ENCODE measurements at regions not wholly inside any gene's neighbourhood (a gene's known extent, or its start where the extent isn't known, plus 50 kb on each side); places are given as distances from the start of the nearest gene placed in this dataset.

- Histone ChIP-seq H2BK20ac (ENCODE audit: low read depth, low read length) (no peak overlapping the region), H3K14ac (replicated peaks; ENCODE audit: low read depth, low read length) (no peak overlapping the region), H3K18ac (ENCODE audit: low read depth, low read length) (no peak overlapping the region), H3K27ac (ENCODE audit: insufficient read depth, low read length) (no peak overlapping the region), H4K8ac (ENCODE audit: low read depth in 2 of 2, low read length in 2 of 2) (no peak overlapping the region), H3K23ac (ENCODE audit: low read depth, low read length) (no peak overlapping the region), H3K4me2 (ENCODE audit: low read depth, low read length) (no peak overlapping the region), H4K5ac (ENCODE audit: low read depth, low read length) (no peak overlapping the region), H3K9me3 (ENCODE audit: control insufficient read depth, insufficient read depth, low read length) (peaks cover 6% of the 10 kb centered on the region), H3K4me1 (ENCODE audit: control insufficient read depth, insufficient read depth, low read length) (no peaks in the 10 kb centered on the region), H2AFZ (replicated peaks; ENCODE audit: low read length, poor library complexity) (no peak overlapping the region), H2AK9ac (replicated peaks; ENCODE audit: low read depth, low read length, poor library complexity) (no peak overlapping the region), H3K9me1 (ENCODE audit: insufficient read depth, low read length) (no peaks in the 10 kb centered on the region), H2BK120ac (ENCODE audit: low read depth, low read length) (no peak overlapping the region), H3K4ac (ENCODE audit: low read depth, low read length) (no peak overlapping the region), H2BK5ac (ENCODE audit: low read depth, low read length, poor library complexity, severe bottlenecking) (no peak overlapping the region), H3K9ac (ENCODE audit: low read depth, low read length) (no peak overlapping the region), H3K36me3 (ENCODE audit: control insufficient read depth, insufficient read depth, low read length) (no peaks in the 10 kb centered on the region), H3K27me3 (ENCODE audit: control insufficient read depth, insufficient read depth, low read length) (no peaks in the 10 kb centered on the region), H3K79me1 (ENCODE audit: low read depth in 1 of 2, low read length in 2 of 2) (no peaks in the 10 kb centered on the region), H3K4me3 (ENCODE audit: insufficient read depth, low read depth, low read length) (no peak overlapping the region), H2BK15ac (ENCODE audit: low read depth, low read length) (no peak overlapping the region), H3K56ac (ENCODE audit: extremely low read depth, insufficient read depth, low read length) (no peak overlapping the region), H4K20me1 (ENCODE audit: insufficient read depth, low read length) (no peaks in the 10 kb centered on the region), H2AK5ac (ENCODE audit: low read depth, low read length) (no peak overlapping the region), H4K91ac (ENCODE audit: insufficient read depth, low read depth, low read length) (no peak overlapping the region)
- ATAC-seq (ENCODE audit: low read depth), result no peak
- intact Hi-C loops (cut with micrococcal nuclease), result no loop called here
- ChIA-PET CTCF (interaction anchor here (0.6 kb wide), 1 partner anchor 600 kb away, joined by 4 read pairs; no protein-coding TSS in a partner anchor), POLR2A (ENCODE audit: unreplicated experiment) (no interaction called here)
- DNase-seq, result no peak
- no TSS peak for BruUV-seq (replicated peaks)
- WGBS, 2 experiments (ENCODE audit: extremely low coverage in 2 of 2, insufficient read length in 1 of 2), result no CpG with 5 or more reads among the region's 1 CpG
- in situ Hi-C loops (cut with MboI; ENCODE audit: low sequenced_read_pairs), result no loop called here
- TF ChIP-seq RFX5 (IDR thresholded peaks at IDR 0.05; ENCODE audit: low read depth, low read length) (no peak), NFE2L2 (IDR thresholded peaks at IDR 0.05; ENCODE audit: low read depth, low read length) (no peak), CTCF (conservative IDR thresholded peaks at IDR 0.05; ENCODE audit: low read depth, low read length) (no peak), ELK1 (IDR thresholded peaks at IDR 0.05; ENCODE audit: borderline replicate concordance, low read depth, low read length) (no peak), MXI1 (IDR thresholded peaks at IDR 0.05; ENCODE audit: borderline replicate concordance, low read depth, low read length) (no peak), MAFK (IDR thresholded peaks at IDR 0.05; ENCODE audit: low read depth, low read length) (no peak), RCOR1 (IDR thresholded peaks at IDR 0.05; ENCODE audit: insufficient replicate concordance, low read length) (no peak), RAD21 (IDR thresholded peaks at IDR 0.05; ENCODE audit: low read length) (no peak), FOS (IDR thresholded peaks at IDR 0.05; ENCODE audit: low read depth, low read length) (no peak), MAZ (IDR thresholded peaks at IDR 0.05; ENCODE audit: borderline replicate concordance, low read depth, low read length) (no peak), SMC3 (IDR thresholded peaks at IDR 0.05; ENCODE audit: low read depth, low read length) (no peak), POLR2A (IDR thresholded peaks at IDR 0.05; ENCODE audit: low read depth, low read length) (no peak)
- dilution Hi-C loops (cut with HindIII; ENCODE audit: low sequenced_read_pairs, unreplicated experiment), result no loop called here
These were observed 440.1 kb upstream of the CCDC196 start for GRCh38 chr14:66046035-66046434.
